ENCODE measurements at regions not wholly inside any gene's neighbourhood (a gene's known extent, or its start where the extent isn't known, plus 50 kb on each side); places are given as distances from the start of the nearest gene placed in this dataset.

DNA sequence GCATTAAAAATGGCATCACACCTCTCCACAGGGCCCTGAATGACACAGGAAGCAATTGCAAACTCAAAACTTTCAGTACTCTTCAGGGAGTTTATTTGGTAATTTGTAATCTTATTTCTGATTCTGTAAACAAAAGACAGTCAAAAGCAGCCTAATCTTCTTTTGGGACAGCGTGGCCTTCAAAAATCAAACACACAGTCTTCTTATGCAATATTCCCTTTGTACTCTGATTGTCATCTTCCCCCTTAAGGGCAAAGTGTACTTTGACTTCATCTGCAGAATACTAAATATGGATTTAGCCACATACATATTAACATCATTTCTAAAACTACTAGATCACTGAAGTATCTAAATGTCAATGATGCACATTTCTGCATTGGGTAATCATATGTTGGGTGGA, 322.0 kb downstream of the MZT1 start:
- H4K12ac ChIP-seq (ENCODE audit: low read depth, low read length): no peak overlapping the region
- no peak overlapping the region for H2BK120ac ChIP-seq (ENCODE audit: insufficient read depth, low read length, poor library complexity)
- H3K4me2 ChIP-seq (ENCODE audit: low read length): no peak overlapping the region
- no peaks in the 10 kb centered on the region for H3K36me3 ChIP-seq (ENCODE audit: control insufficient read depth in 1 of 2, insufficient read depth in 2 of 2, low read length in 2 of 2)
- no peaks in the 10 kb centered on the region for H3K79me1 ChIP-seq (ENCODE audit: low read length)
- H2AK5ac ChIP-seq (ENCODE audit: low read length): no peak overlapping the region
- H3K4me1 ChIP-seq (ENCODE audit: control insufficient read depth in 1 of 2, insufficient read depth in 2 of 2, low read length in 2 of 2): no peaks in the 10 kb centered on the region
- H3K27ac ChIP-seq (ENCODE audit: low read depth, low read length): no peak overlapping the region
- no peak overlapping the region for H4K8ac ChIP-seq (ENCODE audit: low read depth, low read length)
- no peak overlapping the region for H2BK12ac ChIP-seq (ENCODE audit: low read length)
- no peaks in the 10 kb centered on the region for H3K79me2 ChIP-seq (ENCODE audit: control insufficient read depth, insufficient read depth, low read length, poor library complexity)
- H3K4ac ChIP-seq (ENCODE audit: low read depth, low read length): no peak overlapping the region
- no peak for DNase-seq
- no peak overlapping the region for H4K91ac ChIP-seq (ENCODE audit: low read depth, low read length)
- WGBS (ENCODE audit: extremely low coverage, insufficient coverage, insufficient read length): no CpG with 5 or more reads among the region's 1 CpG
- H2BK5ac ChIP-seq (ENCODE audit: low read depth, low read length, poor library complexity): no peak overlapping the region
- H3K23ac ChIP-seq (ENCODE audit: low read length): no peak overlapping the region
- no peaks in the 10 kb centered on the region for H3K27me3 ChIP-seq (ENCODE audit: insufficient read depth, low read length)
- no peak overlapping the region for H3K14ac ChIP-seq (ENCODE audit: low read length)
- H3K4me3 ChIP-seq (ENCODE audit: low read depth, low read length): no peak overlapping the region
- no peak overlapping the region for H2AFZ ChIP-seq (ENCODE audit: insufficient read depth, low read length, poor library complexity)
- H3K9ac ChIP-seq (ENCODE audit: low read length): no peak overlapping the region
- no peak overlapping the region for H3K18ac ChIP-seq (ENCODE audit: low read length)
- no peaks in the 10 kb centered on the region for H3K9me3 ChIP-seq (ENCODE audit: insufficient read depth, low read depth, low read length)

DNA sequence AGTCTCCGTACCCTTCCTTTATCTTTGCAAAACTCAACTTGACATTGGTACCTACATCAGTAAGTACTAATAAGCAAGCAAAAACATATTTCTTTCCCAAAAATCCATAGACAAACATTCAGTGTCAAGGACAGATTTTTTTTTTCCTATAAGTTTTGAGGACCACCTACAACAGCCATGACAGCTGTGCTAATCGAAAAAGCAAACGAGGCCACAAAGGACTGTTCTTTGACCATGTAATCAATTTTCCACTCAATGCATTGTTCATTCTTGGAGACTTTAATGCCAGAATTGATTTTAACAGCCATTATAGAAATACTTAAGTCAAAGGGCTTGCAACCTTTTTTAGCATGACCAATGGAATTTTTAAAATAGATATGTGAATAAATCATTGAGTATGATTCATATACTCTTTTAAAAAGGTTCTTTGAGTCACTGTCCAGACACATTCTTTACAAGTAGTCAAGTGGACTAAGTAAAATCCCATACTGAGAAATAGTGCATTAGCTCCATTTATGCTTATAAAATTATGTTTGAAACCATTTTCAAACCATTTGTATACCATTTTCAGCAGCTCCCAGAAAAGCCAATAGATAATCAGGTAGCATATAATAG, 323.9 kb downstream of the MZT1 start:
- Histone ChIP-seq H4K8ac (ENCODE audit: low read depth, low read length) (no peak overlapping the region), H3K36me3 (ENCODE audit: control insufficient read depth in 1 of 2, insufficient read depth in 2 of 2, low read length in 2 of 2) (no peaks in the 10 kb centered on the region), H3K14ac (ENCODE audit: low read length) (no peak overlapping the region), H2AFZ (ENCODE audit: insufficient read depth, low read length, poor library complexity) (no peak overlapping the region), H3K9ac (ENCODE audit: low read length) (no peak overlapping the region), H3K18ac (ENCODE audit: low read length) (no peak overlapping the region), H3K4ac (ENCODE audit: low read depth, low read length) (no peak overlapping the region), H4K91ac (ENCODE audit: low read depth, low read length) (no peak overlapping the region), H2BK5ac (ENCODE audit: low read depth, low read length, poor library complexity) (no peak overlapping the region), H3K27me3 (ENCODE audit: insufficient read depth, low read length) (no peaks in the 10 kb centered on the region), H2BK120ac (ENCODE audit: insufficient read depth, low read length, poor library complexity) (no peak overlapping the region), H3K79me1 (ENCODE audit: low read length) (no peaks in the 10 kb centered on the region), H3K4me1 (ENCODE audit: control insufficient read depth in 1 of 2, insufficient read depth in 2 of 2, low read length in 2 of 2) (no peaks in the 10 kb centered on the region), H3K4me2 (ENCODE audit: low read length) (no peak overlapping the region), H2AK5ac (ENCODE audit: low read length) (no peak overlapping the region), H3K27ac (ENCODE audit: low read depth, low read length) (no peak overlapping the region), H2BK12ac (ENCODE audit: low read length) (no peak overlapping the region), H3K9me3 (ENCODE audit: insufficient read depth, low read depth, low read length) (no peaks in the 10 kb centered on the region), H4K12ac (ENCODE audit: low read depth, low read length) (no peak overlapping the region), H3K23ac (ENCODE audit: low read length) (no peak overlapping the region), H3K4me3 (ENCODE audit: low read depth, low read length) (no peak overlapping the region), H3K79me2 (ENCODE audit: control insufficient read depth, insufficient read depth, low read length, poor library complexity) (no peaks in the 10 kb centered on the region)
- no CpG with 5 or more reads among the region's 3 CpGs for WGBS (ENCODE audit: extremely low coverage, insufficient coverage, insufficient read length)
- DNase-seq: no peak

- no peaks in the 10 kb centered on the region for H3K27me3 ChIP-seq (ENCODE audit: insufficient read depth, low read length)
These were observed 326.6 kb downstream of the MZT1 start for GRCh38 chr13:72400856-72401255.

GRCh38 chr13:72399351-72399750, 328.1 kb downstream of the MZT1 start:
- H3K9ac ChIP-seq (ENCODE audit: low read length): no peak overlapping the region
- H3K4me1 ChIP-seq (ENCODE audit: control insufficient read depth in 1 of 2, insufficient read depth in 2 of 2, low read length in 2 of 2): no peaks in the 10 kb centered on the region
- H4K91ac ChIP-seq (ENCODE audit: low read depth, low read length): no peak overlapping the region
- DNase-seq: no peak
- no peak overlapping the region for H3K4me3 ChIP-seq (ENCODE audit: low read depth, low read length)
- H2AK5ac ChIP-seq (ENCODE audit: low read length): no peak overlapping the region
- no peaks in the 10 kb centered on the region for H3K79me2 ChIP-seq (ENCODE audit: control insufficient read depth, insufficient read depth, low read length, poor library complexity)
- no peak overlapping the region for H4K8ac ChIP-seq (ENCODE audit: low read depth, low read length)
- H3K79me1 ChIP-seq (ENCODE audit: low read length): no peaks in the 10 kb centered on the region
- no peak overlapping the region for H2BK5ac ChIP-seq (ENCODE audit: low read depth, low read length, poor library complexity)
- no peaks in the 10 kb centered on the region for H3K9me3 ChIP-seq (ENCODE audit: insufficient read depth, low read depth, low read length)
- H3K4ac ChIP-seq (ENCODE audit: low read depth, low read length): no peak overlapping the region
- no peak overlapping the region for H3K23ac ChIP-seq (ENCODE audit: low read length)
- H3K14ac ChIP-seq (ENCODE audit: low read length): no peak overlapping the region
- no CpG with 5 or more reads among the region's 4 CpGs for WGBS (ENCODE audit: extremely low coverage, insufficient coverage, insufficient read length)
- H3K27ac ChIP-seq (ENCODE audit: low read depth, low read length): no peak overlapping the region
- H3K27me3 ChIP-seq (ENCODE audit: insufficient read depth, low read length): no peaks in the 10 kb centered on the region
- no peak overlapping the region for H4K12ac ChIP-seq (ENCODE audit: low read depth, low read length)
- H2BK120ac ChIP-seq (ENCODE audit: insufficient read depth, low read length, poor library complexity): no peak overlapping the region
- H2AFZ ChIP-seq (ENCODE audit: insufficient read depth, low read length, poor library complexity): no peak overlapping the region
- no peak overlapping the region for H3K18ac ChIP-seq (ENCODE audit: low read length)
- H2BK12ac ChIP-seq (ENCODE audit: low read length): no peak overlapping the region
- H3K36me3 ChIP-seq (ENCODE audit: control insufficient read depth in 1 of 2, insufficient read depth in 2 of 2, low read length in 2 of 2): no peaks in the 10 kb centered on the region
- H3K4me2 ChIP-seq (ENCODE audit: low read length): no peak overlapping the region

More at GRCh38 chr13:72400856-72401255, 326.6 kb downstream of the MZT1 start:
- Histone ChIP-seq H3K4me1 (ENCODE audit: control insufficient read depth in 1 of 2, insufficient read depth in 2 of 2, low read length in 2 of 2) (no peaks in the 10 kb centered on the region), H4K91ac (ENCODE audit: low read depth, low read length) (no peak overlapping the region), H3K4me3 (ENCODE audit: low read depth, low read length) (no peak overlapping the region), H3K14ac (ENCODE audit: low read length) (no peak overlapping the region), H3K18ac (ENCODE audit: low read length) (no peak overlapping the region), H3K36me3 (ENCODE audit: control insufficient read depth in 1 of 2, insufficient read depth in 2 of 2, low read length in 2 of 2) (no peaks in the 10 kb centered on the region), H4K12ac (ENCODE audit: low read depth, low read length) (no peak overlapping the region), H2BK5ac (ENCODE audit: low read depth, low read length, poor library complexity) (no peak overlapping the region), H3K27ac (ENCODE audit: low read depth, low read length) (no peak overlapping the region), H2AK5ac (ENCODE audit: low read length) (no peak overlapping the region), H3K23ac (ENCODE audit: low read length) (no peak overlapping the region), H3K9ac (ENCODE audit: low read length) (no peak overlapping the region), H2BK12ac (ENCODE audit: low read length) (no peak overlapping the region), H4K8ac (ENCODE audit: low read depth, low read length) (no peak overlapping the region), H3K79me1 (ENCODE audit: low read length) (no peaks in the 10 kb centered on the region), H3K9me3 (ENCODE audit: insufficient read depth, low read depth, low read length) (no peaks in the 10 kb centered on the region), H3K79me2 (ENCODE audit: control insufficient read depth, insufficient read depth, low read length, poor library complexity) (no peaks in the 10 kb centered on the region), H2BK120ac (ENCODE audit: insufficient read depth, low read length, poor library complexity) (no peak overlapping the region), H3K4ac (ENCODE audit: low read depth, low read length) (no peak overlapping the region), H2AFZ (ENCODE audit: insufficient read depth, low read length, poor library complexity) (no peak overlapping the region), H3K4me2 (ENCODE audit: low read length) (no peak overlapping the region)
- no CpG with 5 or more reads among the region's 3 CpGs for WGBS (ENCODE audit: extremely low coverage, insufficient coverage, insufficient read length)
- DNase-seq: no peak
